ENCODE measurements at regions not wholly inside any gene's neighbourhood (a gene's known extent, or its start where the extent isn't known, plus 50 kb on each side); places are given as distances from the start of the nearest gene placed in this dataset.

- no peak for DNase-seq (ENCODE audit: low read depth)
Measured at GRCh38 chr2:22557406-22557805, 827.6 kb upstream of the KLHL29 start.

- DNase-seq (ENCODE audit: low read depth), result no peak
Measured at GRCh38 chr2:22560021-22560420, 825.0 kb upstream of the KLHL29 start.

- no peak for DNase-seq (ENCODE audit: low read depth)
Measured at GRCh38 chr2:22579341-22579740, 805.6 kb upstream of the KLHL29 start.

- DNase-seq (ENCODE audit: low read depth), result no peak
Measured at GRCh38 chr2:22582107-22582506, 802.9 kb upstream of the KLHL29 start.

GRCh38 chr2:22596306-22596705, 788.7 kb upstream of the KLHL29 start:
- DNase-seq (ENCODE audit: low read depth), result no peak

GRCh38 chr2:22600156-22600555, 784.8 kb upstream of the KLHL29 start:
- DNase-seq (ENCODE audit: low read depth), result no peak

GRCh38 chr2:22600999-22601398, 784.0 kb upstream of the KLHL29 start:
- no peak for DNase-seq (ENCODE audit: low read depth)

GRCh38 chr2:22604136-22604535, 780.8 kb upstream of the KLHL29 start:
- no peak for DNase-seq (ENCODE audit: low read depth)

GRCh38 chr2:22616031-22616430, 768.9 kb upstream of the KLHL29 start:
- DNase-seq (ENCODE audit: low read depth), result no peak

GRCh38 chr2:22623620-22624019, 761.4 kb upstream of the KLHL29 start:
- DNase-seq (ENCODE audit: low read depth), result no peak

- DNase-seq (ENCODE audit: low read depth), result no peak
Measured at GRCh38 chr2:22626621-22627020, 758.4 kb upstream of the KLHL29 start.

GRCh38 chr2:22628221-22628620, 756.8 kb upstream of the KLHL29 start:
- DNase-seq (ENCODE audit: low read depth), result no peak

- DNase-seq (ENCODE audit: low read depth), result no peak
Measured at GRCh38 chr2:22628906-22629305, 756.1 kb upstream of the KLHL29 start.

- no peak for DNase-seq (ENCODE audit: low read depth)
Measured at GRCh38 chr2:22634167-22634566, 750.8 kb upstream of the KLHL29 start.

- DNase-seq (ENCODE audit: low read depth), result no peak
Measured at GRCh38 chr2:22656426-22656825, 728.6 kb upstream of the KLHL29 start.

- no peak for DNase-seq (ENCODE audit: low read depth)
Measured at GRCh38 chr2:22673529-22673928, 711.5 kb upstream of the KLHL29 start.

- no peak for DNase-seq (ENCODE audit: low read depth)
Measured at GRCh38 chr2:22683914-22684313, 701.1 kb upstream of the KLHL29 start.

- no peak for DNase-seq (ENCODE audit: low read depth)
Measured at GRCh38 chr2:22690096-22690495, 694.9 kb upstream of the KLHL29 start.

GRCh38 chr2:22691666-22692065, 693.3 kb upstream of the KLHL29 start:
- no peak for DNase-seq (ENCODE audit: low read depth)

GRCh38 chr2:22692746-22693145, 692.2 kb upstream of the KLHL29 start:
- no peak for DNase-seq (ENCODE audit: low read depth)

GRCh38 chr2:22694300-22694699, 690.7 kb upstream of the KLHL29 start:
- DNase-seq (ENCODE audit: low read depth), result no peak

GRCh38 chr2:22694856-22695255, 690.1 kb upstream of the KLHL29 start:
- no peak for DNase-seq (ENCODE audit: low read depth)

GRCh38 chr2:22697054-22697788, 687.8 kb upstream of the KLHL29 start:
- DNase-seq (ENCODE audit: low read depth), result no peak

GRCh38 chr2:22701561-22702160, 683.3 kb upstream of the KLHL29 start:
- DNase-seq (ENCODE audit: low read depth), result no peak
